HuH-7.5 (cell line): ENCODE measurements at regions not wholly inside any gene's neighbourhood (a gene's known extent, or its start where the extent isn't known, plus 50 kb on each side); places are given as distances from the start of the nearest gene placed in this dataset.

ENCODE experiments used
- DNase-seq: peaks from one replicate; pipeline ENCODE4 v3.0.0; 2011; ENCODE audit warnings: low spot score

DNA sequence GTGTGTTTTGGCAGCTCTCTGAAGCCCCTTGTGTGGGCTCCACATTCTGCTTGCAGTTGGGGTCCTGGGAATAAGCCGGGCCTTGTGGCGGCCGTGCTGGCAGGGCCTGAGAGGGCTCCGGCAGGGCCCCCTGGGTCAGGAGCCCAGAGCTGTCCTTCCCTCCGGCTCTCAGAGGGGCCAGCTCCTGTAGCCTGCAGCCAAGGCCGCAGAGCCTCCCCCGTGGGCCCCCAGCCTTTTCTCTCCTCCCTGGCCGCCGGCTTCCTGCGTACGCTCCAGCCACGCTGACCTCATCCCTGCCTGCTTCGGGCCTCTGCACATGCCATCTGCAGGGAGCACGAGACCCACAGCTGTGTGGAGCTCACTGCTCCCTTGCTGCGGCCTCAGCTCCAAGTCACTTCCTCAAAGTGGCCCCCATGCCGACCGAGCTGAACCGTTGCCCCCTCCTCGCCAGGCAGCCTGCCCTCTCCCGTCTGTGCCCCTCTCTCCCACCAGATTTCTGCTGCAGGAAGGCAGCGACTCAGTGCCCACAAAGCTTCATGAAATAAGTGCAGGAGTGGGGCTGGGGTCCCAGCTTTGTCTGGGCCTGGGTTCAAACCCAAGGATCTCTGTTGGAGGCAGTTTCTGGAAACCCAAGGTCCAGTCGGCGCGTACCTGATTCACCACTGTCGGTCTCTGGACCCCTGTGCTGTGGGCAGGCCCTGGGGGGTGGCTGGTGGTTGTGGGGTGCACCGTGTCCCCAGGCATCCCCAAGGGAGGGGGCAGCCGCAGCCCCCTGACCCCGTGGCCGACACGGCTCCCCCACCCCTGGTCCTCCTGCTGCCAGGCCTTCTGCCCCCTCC is 57.1 kb upstream of the NKX1-1 start:
- DNase-seq: no peak

DNA sequence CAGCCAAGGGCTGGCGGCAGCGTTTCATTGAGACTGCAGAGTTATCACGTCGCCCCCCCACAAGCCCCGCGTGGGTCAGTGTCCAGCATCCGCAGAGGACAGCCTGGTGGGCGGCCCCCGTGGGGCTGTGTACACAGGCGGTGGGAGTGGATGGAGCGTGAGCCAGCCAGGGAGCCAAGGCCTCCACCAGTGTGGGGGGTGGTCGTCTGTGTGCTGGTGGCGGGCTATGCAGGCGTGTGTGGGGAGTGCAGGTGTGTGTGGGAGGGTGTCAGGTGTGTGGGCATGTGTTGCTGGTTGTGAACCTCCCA is 56.5 kb upstream of the NKX1-1 start:
- no peak for DNase-seq

DNA sequence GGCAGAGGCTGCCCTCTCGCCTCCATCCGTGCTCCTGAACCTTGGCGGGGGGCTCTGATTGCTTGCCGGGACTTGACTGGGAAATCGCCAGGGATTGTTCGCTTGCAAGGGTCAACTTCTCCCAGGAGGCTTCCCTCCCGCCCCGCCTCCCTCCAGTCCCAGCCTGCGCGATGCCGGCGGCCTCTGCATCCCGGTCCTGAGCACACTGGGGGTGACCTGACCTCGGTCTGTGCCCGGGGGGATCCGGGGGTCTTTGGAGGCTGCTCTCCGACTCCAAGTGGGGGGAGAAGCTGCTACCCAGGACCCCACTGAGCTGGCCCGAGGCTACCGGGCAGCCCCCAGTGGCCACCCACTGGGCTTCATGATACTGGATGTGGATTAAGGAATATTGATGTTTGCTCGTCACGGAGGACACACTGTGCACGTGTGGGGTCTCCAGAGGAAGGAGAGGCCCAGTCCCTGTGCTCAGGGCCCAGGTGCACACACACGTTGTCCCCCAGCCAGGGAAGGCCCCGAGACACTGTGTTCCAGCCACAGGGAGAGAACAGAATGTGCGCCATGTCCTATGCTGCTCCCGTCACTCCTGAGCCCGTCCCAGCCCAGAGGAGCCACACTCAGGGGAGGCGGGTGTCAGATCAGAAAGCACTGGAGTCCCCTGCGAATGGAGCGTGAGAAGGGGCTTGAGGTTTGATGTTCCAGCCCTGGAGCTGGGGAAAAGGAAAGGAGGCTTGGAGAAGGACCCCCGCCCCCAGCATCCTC is 55.9 kb upstream of the NKX1-1 start:
- DNase-seq: no peak

DNA sequence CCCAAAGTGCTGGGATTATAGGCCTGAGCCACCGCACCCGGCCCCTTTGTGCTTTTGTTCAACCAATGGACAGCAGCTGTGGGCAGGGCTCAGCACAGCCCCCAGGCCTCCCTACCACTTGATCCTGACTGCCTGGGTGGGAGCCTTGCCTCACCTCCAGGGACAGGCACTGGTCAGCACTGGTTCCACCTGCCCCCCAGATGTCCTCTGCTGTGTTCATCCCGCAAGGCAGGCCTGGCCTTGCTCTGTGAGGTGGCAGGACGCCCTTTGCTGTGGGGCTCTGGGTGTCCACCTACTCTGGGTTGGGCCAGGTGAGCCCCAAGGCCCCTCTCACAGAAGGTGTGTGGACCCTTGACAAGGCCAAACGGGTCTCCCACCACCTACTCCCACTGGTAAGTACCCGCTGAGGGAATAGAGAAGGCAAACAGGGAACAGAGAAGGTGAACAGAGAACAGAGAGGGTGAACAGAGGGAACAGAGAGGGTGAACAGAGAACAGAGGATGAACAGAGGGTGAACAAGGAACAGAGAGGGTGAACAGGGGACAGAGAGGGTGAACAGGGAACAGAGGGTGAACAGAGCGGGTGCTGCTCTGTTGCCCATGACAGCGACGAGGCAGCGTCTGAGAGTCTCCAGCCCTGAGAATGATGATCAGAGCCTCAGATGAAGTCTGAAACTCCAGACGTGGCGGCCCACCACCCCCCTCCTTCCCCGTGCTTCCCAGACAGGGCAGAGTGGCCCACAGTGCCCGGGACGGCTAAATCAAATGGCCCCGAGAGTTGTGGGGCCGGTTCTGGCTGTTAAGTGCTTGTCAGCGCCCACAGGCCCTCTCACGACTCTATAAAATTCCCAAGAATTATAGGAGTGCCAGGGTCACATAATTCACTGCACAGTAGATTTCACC is 55.0 kb upstream of the NKX1-1 start:
- no peak for DNase-seq

DNA sequence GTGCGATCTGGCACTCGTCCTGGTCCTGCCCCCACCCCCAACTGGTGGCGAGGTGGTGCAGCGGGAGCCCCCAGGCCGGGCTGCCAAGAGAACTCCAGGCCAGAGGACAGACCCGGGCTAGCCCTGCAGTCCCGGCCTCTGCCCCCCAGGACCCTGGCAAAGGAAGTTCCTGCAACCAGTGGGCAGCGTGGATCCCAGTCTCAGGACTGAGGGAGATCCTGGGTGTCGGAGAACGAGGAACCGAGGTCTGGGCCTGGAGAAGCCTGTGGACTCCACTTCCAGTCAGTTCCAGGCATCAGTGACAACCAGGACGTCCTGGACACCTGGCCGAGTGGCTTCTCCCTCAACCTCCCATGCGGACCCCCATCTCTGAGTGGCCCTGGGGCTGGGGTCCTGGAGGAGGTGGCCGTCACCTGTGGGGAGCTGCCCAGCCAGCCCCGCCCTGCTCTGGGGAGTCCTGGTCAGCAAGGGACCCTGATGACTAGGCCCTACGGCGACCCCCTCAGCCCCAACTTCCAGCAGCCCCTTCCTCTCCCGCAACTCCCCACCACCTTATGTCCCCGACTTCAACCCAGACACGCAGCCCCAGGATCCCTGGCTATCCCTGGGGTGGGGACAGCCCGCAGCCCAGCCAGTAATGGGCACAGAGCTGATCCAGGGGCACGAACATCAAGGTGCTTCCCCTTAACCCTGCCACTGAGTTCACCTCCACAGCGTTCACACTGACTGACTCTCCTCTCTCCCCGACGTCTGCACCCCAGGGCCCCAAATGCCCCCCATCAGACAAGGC is 53.7 kb upstream of the NKX1-1 start:
- DNase-seq: no peak

DNA sequence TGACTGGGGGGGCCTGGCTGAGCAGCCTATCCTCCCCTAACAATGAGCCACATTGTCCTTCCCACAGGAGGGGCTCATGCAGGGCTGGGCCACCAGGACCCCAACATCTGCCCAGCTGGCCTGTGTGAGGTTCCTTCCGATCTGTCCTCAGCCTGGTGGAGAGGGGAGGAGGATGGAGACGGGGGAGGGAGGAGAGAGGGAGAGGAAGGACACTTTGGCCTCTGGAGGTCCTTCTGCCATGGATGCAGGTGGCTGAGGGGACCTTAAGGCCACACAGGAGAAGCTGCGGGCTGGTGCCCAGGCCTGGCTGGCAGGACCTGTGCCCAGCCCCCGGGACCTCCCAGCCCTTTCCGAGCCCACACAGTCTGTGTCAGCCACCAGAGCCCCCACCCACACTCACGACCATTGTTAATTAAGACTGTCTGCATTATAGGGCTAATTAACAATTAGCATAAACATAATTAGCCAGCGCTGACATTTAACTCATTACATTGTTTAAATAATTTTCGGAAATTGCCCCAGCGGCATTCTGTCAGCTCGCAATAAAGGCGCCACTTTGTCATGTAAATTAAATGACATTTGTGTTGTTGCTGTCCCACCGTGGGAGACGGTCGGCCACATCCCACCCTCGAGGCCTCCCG is 53.0 kb upstream of the NKX1-1 start:
- DNase-seq: no peak

DNA sequence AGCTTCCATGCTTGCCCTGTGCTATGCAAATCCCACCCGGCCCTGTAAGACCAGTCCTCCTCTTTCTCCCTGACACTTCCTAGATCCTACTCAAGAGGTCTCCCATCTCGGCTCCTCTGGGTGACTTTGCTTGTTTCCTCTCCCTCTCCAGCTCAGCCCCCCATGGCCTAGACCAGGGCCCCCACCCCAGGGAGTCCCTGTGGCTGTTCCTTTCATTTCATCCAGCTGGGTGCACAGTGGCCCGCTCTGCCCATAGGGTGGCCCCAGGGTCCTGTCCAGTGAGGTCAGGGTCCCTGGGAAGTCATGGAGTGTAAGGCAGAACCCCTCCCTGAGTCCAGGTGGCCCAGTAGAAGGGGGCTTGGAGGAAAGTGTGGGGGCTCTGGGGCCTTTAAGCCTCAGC is 52.3 kb upstream of the NKX1-1 start:
- no peak for DNase-seq
